Mesenchymal stem cell (in vitro differentiated cells and primary cell): ENCODE measurements at regions not wholly inside any gene's neighbourhood (a gene's known extent, or its start where the extent isn't known, plus 50 kb on each side); places are given as distances from the start of the nearest gene placed in this dataset.

ENCODE experiments used
- DNase-seq: peaks from one replicate; pipeline ENCODE4 v3.0.0-alpha.2; 2013
- H2AFZ ChIP-seq: one replicate; pipeline ENCODE4 v1.6.1; 2013; ENCODE audit warnings: low read depth, mild to moderate bottlenecking, control low read depth, inconsistent platforms, low read length, moderate library complexity
- H2AK5ac ChIP-seq: 2 replicates; pipeline ENCODE4 v1.6.1; 2013; ENCODE audit warnings: low read length, moderate library complexity, mild to moderate bottlenecking, inconsistent platforms; ENCODE audit not compliant: severe bottlenecking
- H2BK120ac ChIP-seq: one replicate; pipeline ENCODE4 v1.6.1; 2013; ENCODE audit warnings: low read depth, mild to moderate bottlenecking, inconsistent platforms, low read length, moderate library complexity
- H2BK12ac ChIP-seq, 2 experiments: one replicate each; pipeline ENCODE4 v1.6.1; 2013; ENCODE audit warnings: inconsistent platforms in 2 of 2, low read length in 2 of 2, mild to moderate bottlenecking in 2 of 2, moderate library complexity in 2 of 2, control low read depth in 1 of 2
- H2BK15ac ChIP-seq: one replicate; pipeline ENCODE4 v1.6.1; 2013; ENCODE audit warnings: mild to moderate bottlenecking, low read depth, inconsistent platforms; ENCODE audit not compliant: poor library complexity, severe bottlenecking
- H2BK5ac ChIP-seq: 2 replicates; pipeline ENCODE4 v1.6.1; 2013; ENCODE audit warnings: low read depth, mild to moderate bottlenecking, low read length, control low read depth, inconsistent platforms; ENCODE audit not compliant: poor library complexity, severe bottlenecking
- H3K14ac ChIP-seq, 2 experiments: one replicate each; pipeline ENCODE4 v1.6.1; 2013; ENCODE audit warnings: inconsistent platforms in 2 of 2, low read length in 2 of 2, control low read depth in 1 of 2, mild to moderate bottlenecking in 1 of 2, moderate library complexity in 1 of 2
- H3K18ac ChIP-seq, 2 experiments: one replicate each; pipeline ENCODE4 v1.6.1; 2013; ENCODE audit warnings: inconsistent platforms in 2 of 2, low read length in 2 of 2, control low read depth in 1 of 2, low read depth in 1 of 2, mild to moderate bottlenecking in 1 of 2
- H3K23ac ChIP-seq, 2 experiments: one replicate each; pipeline ENCODE4 v1.6.1; 2013; ENCODE audit warnings: inconsistent platforms in 2 of 2, low read length in 2 of 2, mild to moderate bottlenecking in 2 of 2, moderate library complexity in 2 of 2, control low read depth in 1 of 2
- H3K27ac ChIP-seq: 2 replicates; pipeline ENCODE4 v1.5.1; 2013; ENCODE audit warnings: mild to moderate bottlenecking, moderate library complexity, low read length, control low read depth, inconsistent platforms; ENCODE audit not compliant: poor library complexity, severe bottlenecking
- H3K27me3 ChIP-seq, 2 experiments: 2 replicates each; pipeline versions ENCODE4 v1.6.1 to v1.7.0; 2013; ENCODE audit warnings: low read length in 2 of 2, mild to moderate bottlenecking in 2 of 2, moderate library complexity in 2 of 2, control low read depth in 1 of 2, inconsistent platforms in 1 of 2; ENCODE audit not compliant: control insufficient read depth in 1 of 2, insufficient read depth in 1 of 2
- H3K36me3 ChIP-seq, 2 experiments: 2 replicates each; pipeline versions ENCODE4 v1.6.1 to v1.7.0; 2013; ENCODE audit warnings: low read length in 2 of 2, control low read depth in 1 of 2, inconsistent platforms in 1 of 2, low read depth in 1 of 2, mild to moderate bottlenecking in 1 of 2; ENCODE audit not compliant: insufficient read depth in 2 of 2, control insufficient read depth in 1 of 2
- H3K4ac ChIP-seq, 2 experiments: one replicate each; pipeline ENCODE4 v1.6.1; 2013; ENCODE audit warnings: inconsistent platforms in 2 of 2, low read length in 2 of 2, mild to moderate bottlenecking in 2 of 2, moderate library complexity in 2 of 2, control low read depth in 1 of 2, low read depth in 1 of 2
- H3K4me1 ChIP-seq: 2 replicates; pipeline ENCODE4 v1.6.1; 2013; ENCODE audit warnings: low read depth, low read length, control low read depth; ENCODE audit not compliant: control insufficient read depth, insufficient read depth
- H3K4me2 ChIP-seq: 2 replicates; pipeline ENCODE4 v1.6.1; 2013; ENCODE audit warnings: low read length, mild to moderate bottlenecking, inconsistent platforms; ENCODE audit not compliant: poor library complexity, severe bottlenecking
- H3K4me3 ChIP-seq, 2 experiments: 2 replicates each; pipeline versions ENCODE4 v1.5.1 to v1.7.0; 2013; ENCODE audit warnings: low read length in 2 of 2, mild to moderate bottlenecking in 2 of 2, control low read depth in 1 of 2, low read depth in 1 of 2; ENCODE audit not compliant: insufficient read depth in 1 of 2
- H3K79me1 ChIP-seq: replicated peaks from 2 replicates; pipeline ENCODE4 v1.6.1; 2013; ENCODE audit warnings: mild to moderate bottlenecking, control low read depth, low read length, inconsistent platforms; ENCODE audit not compliant: poor library complexity, severe bottlenecking
- H3K9ac ChIP-seq: 2 replicates; pipeline ENCODE4 v1.7.0; 2013; ENCODE audit warnings: mild to moderate bottlenecking, low read length, moderate library complexity
- H3K9me3 ChIP-seq: 2 replicates; pipeline ENCODE4 v1.7.0; 2013; ENCODE audit warnings: mild to moderate bottlenecking, low read length; ENCODE audit not compliant: control insufficient read depth
- H4K8ac ChIP-seq: one replicate; pipeline ENCODE4 v1.6.1; 2013; ENCODE audit warnings: inconsistent platforms, mild to moderate bottlenecking, low read length, moderate library complexity
- H4K91ac ChIP-seq: one replicate; pipeline ENCODE4 v1.6.1; 2013; ENCODE audit warnings: mild to moderate bottlenecking, low read length, inconsistent platforms
- WGBS: methylation state at CpG from one replicate; pipeline ENCODE4 v1.1.7; 2013; ENCODE audit warnings: mixed read lengths; 5-methylcytosine and 5-hydroxymethylcytosine counted together

DNA sequence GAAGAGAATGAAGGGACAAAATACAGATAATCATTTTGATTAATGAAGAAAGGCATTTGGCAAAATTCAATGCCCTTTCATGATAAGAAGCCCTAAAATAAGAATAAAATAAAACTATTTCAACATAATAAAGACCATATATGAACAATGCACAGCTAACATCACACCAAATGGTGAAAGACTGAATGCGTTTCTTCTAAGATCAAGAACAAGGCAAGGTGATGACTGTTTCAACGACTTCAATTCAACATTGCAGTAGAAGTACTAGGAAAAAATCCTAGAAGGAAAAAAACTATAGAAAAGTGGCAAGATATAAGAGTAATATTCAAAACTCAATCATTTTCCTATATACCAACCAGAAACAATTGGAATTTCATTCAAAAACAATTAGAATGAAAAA is 280.1 kb upstream of the GRM7 start:
- Histone ChIP-seq H4K91ac (no peak overlapping the region), H2BK120ac (no peak overlapping the region), H3K4me2 (no peak overlapping the region), H2AK5ac (no peak overlapping the region), H3K4me1 (no peaks in the 10 kb centered on the region), H3K4me3 (no peak overlapping the region), H3K4ac (no peak overlapping the region), H3K23ac (no peak overlapping the region), H3K9ac (no peak overlapping the region), H3K79me1 (no peaks in the 10 kb centered on the region), H2BK15ac (no peak overlapping the region), H3K27ac (no peak overlapping the region), H3K14ac (no peak overlapping the region), H2BK12ac (no peak overlapping the region), H2BK5ac (no peak overlapping the region), H3K27me3 (no peaks in the 10 kb centered on the region), H4K8ac (no peak overlapping the region), H3K18ac (no peak overlapping the region), H3K9me3 (peaks cover 19% of the 10 kb centered on the region), H3K36me3 (no peaks in the 10 kb centered on the region), H2AFZ (no peak overlapping the region)
- 60% methylated on average over 2 of the region's 2 CpGs for WGBS
- DNase-seq: no peak

DNA sequence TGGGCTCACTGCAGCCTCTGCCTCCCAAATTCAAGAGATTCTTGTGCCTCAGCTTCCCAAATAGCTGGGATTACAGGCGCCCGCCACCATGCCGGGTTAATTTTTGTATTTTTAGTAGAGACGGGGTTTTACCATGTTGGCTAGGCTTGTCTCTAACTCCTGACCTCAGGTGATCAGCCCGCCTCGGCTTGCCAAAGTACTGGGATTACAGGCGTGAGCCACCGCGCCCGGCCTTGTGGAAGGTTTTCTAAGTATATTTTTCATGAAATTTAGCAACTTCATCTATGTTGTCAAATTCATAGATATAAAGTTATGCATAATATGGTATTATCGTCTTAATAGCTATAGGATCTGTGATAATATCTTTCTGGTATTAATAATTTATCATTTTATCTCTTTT is 275.6 kb upstream of the GRM7 start:
- no peak overlapping the region for H3K18ac ChIP-seq
- H3K36me3 ChIP-seq: no peaks in the 10 kb centered on the region
- H3K27me3 ChIP-seq: no peaks in the 10 kb centered on the region
- H2AFZ ChIP-seq: no peak overlapping the region
- H2BK120ac ChIP-seq: no peak overlapping the region
- H4K91ac ChIP-seq: no peak overlapping the region
- no peaks in the 10 kb centered on the region for H3K79me1 ChIP-seq
- H2AK5ac ChIP-seq: no peak overlapping the region
- no peak overlapping the region for H3K4me2 ChIP-seq
- WGBS: 93% methylated on average over 4 of the region's 11 CpGs
- no peak overlapping the region for H3K9ac ChIP-seq
- no peak overlapping the region for H3K14ac ChIP-seq
- no peak overlapping the region for H4K8ac ChIP-seq
- H3K27ac ChIP-seq: no peak overlapping the region
- no peak for DNase-seq
- no peak overlapping the region for H2BK12ac ChIP-seq
- no peak overlapping the region for H3K23ac ChIP-seq
- H3K9me3 ChIP-seq: peaks cover 14% of the 10 kb centered on the region
- H3K4ac ChIP-seq: no peak overlapping the region
- no peak overlapping the region for H3K4me3 ChIP-seq
- H2BK15ac ChIP-seq: no peak overlapping the region
- H3K4me1 ChIP-seq: no peaks in the 10 kb centered on the region
- H2BK5ac ChIP-seq: no peak overlapping the region

DNA sequence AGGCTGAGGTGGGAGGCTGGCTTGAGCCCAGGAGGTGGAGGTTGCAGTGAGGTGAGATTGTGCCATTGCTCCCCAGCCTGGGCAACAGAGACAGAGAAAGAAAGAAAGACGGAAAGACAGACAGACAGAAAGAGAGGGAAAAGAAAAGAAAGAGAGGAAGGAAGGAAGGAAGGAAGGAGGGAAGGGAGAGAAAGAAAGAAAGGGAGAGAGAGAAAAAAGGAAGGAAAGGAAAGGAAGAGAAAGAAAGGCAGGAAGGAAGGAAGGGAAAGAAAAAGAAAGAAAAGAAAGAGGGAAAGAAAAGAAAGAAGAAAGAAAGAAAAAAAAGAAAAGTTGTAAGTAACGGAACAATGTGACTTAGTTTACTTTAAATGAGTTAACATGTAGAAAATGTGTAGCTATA is 260.7 kb upstream of the GRM7 start:
- H3K23ac ChIP-seq: no peak overlapping the region
- H3K18ac ChIP-seq: no peak overlapping the region
- no peak overlapping the region for H2BK5ac ChIP-seq
- no peak overlapping the region for H4K8ac ChIP-seq
- H3K79me1 ChIP-seq: no peaks in the 10 kb centered on the region
- H3K4me1 ChIP-seq: no peaks in the 10 kb centered on the region
- no peak overlapping the region for H3K4me3 ChIP-seq
- no peak overlapping the region for H4K91ac ChIP-seq
- no peak overlapping the region for H3K4ac ChIP-seq
- peaks cover 57% of the 10 kb centered on the region for H3K9me3 ChIP-seq
- H3K27me3 ChIP-seq: no peaks in the 10 kb centered on the region
- DNase-seq: no peak
- no peak overlapping the region for H2BK15ac ChIP-seq
- no peaks in the 10 kb centered on the region for H3K36me3 ChIP-seq
- no peak overlapping the region for H3K9ac ChIP-seq
- H3K14ac ChIP-seq: no peak overlapping the region
- 84% methylated on average over 2 of the region's 2 CpGs for WGBS
- no peak overlapping the region for H2BK120ac ChIP-seq
- H3K4me2 ChIP-seq: no peak overlapping the region
- no peak overlapping the region for H2BK12ac ChIP-seq
- no peak overlapping the region for H2AK5ac ChIP-seq
- no peak overlapping the region for H2AFZ ChIP-seq
- H3K27ac ChIP-seq: no peak overlapping the region

DNA sequence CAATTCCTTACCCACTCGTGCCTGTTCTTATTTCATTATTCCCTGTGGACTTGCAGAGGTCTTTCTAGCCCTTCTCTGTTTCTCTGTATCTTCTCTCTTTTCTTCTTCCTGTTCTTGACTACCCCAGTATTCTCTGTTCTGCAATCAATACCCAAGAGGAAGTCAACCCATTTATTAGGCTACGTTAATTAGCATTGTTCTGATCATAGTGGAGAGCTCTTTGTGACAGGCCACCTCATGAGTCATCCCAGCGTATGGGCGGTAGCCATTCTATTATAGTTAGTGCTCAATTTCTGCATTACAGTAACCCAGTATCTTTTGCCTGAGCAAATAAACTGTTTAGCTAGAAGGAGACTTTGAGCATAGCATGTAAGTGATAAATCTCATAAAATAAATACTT is 259.5 kb upstream of the GRM7 start:
- Histone ChIP-seq H3K9me3 (peaks cover 45% of the 10 kb centered on the region), H3K36me3 (no peaks in the 10 kb centered on the region), H3K27ac (no peak overlapping the region), H2AFZ (no peak overlapping the region), H4K91ac (no peak overlapping the region), H3K18ac (no peak overlapping the region), H3K4me3 (no peak overlapping the region), H2BK120ac (no peak overlapping the region), H4K8ac (no peak overlapping the region), H3K14ac (no peak overlapping the region), H3K4me2 (no peak overlapping the region), H3K4ac (no peak overlapping the region), H2BK15ac (no peak overlapping the region), H3K23ac (no peak overlapping the region), H2BK12ac (no peak overlapping the region), H3K4me1 (no peaks in the 10 kb centered on the region), H3K79me1 (no peaks in the 10 kb centered on the region), H3K9ac (no peak overlapping the region), H2BK5ac (no peak overlapping the region), H2AK5ac (no peak overlapping the region), H3K27me3 (no peaks in the 10 kb centered on the region)
- WGBS: 32% methylated on average over 2 of the region's 4 CpGs
- DNase-seq: no peak
